GM20000 (cell line): ENCODE measurements at regions not wholly inside any gene's neighbourhood (a gene's known extent, or its start where the extent isn't known, plus 50 kb on each side); places are given as distances from the start of the nearest gene placed in this dataset.

Experiments
- DNase-seq: peaks from one replicate; pipeline ENCODE4 v3.0.0; 2012; ENCODE audit warnings: low spot score
- TF ChIP-seq, protein P1 (sequence below): IDR thresholded peaks from 2 replicates; pipeline ENCODE4 v1.5.1; 2012; ENCODE audit warnings: mild to moderate bottlenecking, control low read depth; ENCODE audit errors: extremely low read depth, missing control alignments

DNA sequence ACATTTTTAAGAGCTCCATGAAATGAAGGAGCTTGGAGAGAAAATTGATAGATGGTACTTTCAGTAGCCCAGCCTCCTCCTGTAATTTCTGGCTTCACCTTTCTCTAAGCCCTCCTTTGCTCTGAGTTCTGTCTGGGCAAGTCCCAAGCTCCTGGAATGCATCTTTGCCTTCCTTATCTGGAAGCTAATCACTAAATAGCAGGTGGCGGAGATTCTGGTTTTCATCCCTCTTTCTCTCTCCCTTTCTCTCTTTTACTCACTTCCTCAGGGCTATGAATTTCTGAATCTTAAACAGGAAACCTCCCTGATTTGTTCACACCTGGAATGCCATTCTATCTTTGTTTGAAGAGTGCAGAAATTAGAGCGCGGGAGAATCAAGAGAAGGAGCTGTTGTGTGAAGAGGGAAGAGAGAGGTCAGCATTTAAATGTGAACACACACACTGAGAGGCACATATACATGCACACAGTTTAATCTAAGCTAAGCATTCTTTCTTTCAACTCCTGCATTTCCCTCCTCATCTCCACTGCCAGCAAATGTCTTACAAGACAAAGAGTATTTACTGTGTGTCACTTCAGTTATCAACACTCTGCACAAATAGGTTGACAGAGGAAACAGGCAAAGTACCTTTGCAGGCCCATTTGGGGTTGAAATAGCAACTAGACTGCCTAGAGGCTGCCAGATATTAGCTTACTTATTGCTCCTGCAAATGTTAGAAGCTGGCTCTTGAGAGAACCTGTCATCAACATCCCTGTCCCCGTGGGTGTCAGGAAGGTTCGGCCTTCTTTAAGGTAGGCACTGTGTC, 199.4 kb upstream of the CAMK1G start:
- TF ChIP-seq, protein P1, sequence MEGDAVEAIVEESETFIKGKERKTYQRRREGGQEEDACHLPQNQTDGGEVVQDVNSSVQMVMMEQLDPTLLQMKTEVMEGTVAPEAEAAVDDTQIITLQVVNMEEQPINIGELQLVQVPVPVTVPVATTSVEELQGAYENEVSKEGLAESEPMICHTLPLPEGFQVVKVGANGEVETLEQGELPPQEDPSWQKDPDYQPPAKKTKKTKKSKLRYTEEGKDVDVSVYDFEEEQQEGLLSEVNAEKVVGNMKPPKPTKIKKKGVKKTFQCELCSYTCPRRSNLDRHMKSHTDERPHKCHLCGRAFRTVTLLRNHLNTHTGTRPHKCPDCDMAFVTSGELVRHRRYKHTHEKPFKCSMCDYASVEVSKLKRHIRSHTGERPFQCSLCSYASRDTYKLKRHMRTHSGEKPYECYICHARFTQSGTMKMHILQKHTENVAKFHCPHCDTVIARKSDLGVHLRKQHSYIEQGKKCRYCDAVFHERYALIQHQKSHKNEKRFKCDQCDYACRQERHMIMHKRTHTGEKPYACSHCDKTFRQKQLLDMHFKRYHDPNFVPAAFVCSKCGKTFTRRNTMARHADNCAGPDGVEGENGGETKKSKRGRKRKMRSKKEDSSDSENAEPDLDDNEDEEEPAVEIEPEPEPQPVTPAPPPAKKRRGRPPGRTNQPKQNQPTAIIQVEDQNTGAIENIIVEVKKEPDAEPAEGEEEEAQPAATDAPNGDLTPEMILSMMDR, result no peak

DNA sequence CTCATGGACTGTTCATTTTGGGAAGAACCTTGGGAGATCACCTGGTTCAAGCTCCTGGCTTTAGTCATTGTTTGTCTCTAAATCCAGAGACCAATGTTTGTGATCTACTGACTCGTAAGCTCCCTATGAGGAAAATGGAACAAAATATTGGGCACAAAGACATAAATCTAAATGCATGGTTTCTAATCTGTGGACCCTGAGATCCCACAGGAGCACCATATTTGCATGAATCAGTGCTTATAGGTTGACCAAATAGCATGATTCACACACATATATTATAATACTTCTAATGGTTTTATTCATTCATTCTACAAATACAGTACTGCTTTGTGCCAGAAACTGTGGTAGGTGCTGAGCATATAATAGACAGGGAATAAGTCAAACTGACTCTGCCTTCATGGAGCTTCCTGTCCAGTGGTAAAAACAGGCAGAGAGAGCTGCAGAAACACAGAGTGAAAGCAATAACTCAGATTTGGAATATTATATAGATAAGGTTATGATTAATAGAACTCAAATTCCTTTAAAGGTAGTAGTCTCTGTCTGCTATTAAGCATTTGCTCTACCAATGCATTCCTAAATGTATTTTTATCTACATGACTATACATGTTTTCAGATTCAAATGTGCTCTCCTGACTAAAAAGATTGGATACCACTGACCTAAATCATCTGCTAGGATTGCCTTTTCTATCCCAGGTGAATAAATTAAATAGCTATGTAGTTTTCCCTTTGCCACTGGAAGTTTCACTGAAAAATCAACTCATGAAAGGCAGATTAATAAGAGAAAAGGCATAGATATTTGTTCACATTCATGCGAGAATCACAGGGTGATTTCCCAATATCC, 198.6 kb upstream of the CAMK1G start:
- TF ChIP-seq, protein P1, result no peak
- no peak for DNase-seq

More for the DNA sequence above, 199.4 kb upstream of the CAMK1G start:
- DNase-seq, result no peak

DNA sequence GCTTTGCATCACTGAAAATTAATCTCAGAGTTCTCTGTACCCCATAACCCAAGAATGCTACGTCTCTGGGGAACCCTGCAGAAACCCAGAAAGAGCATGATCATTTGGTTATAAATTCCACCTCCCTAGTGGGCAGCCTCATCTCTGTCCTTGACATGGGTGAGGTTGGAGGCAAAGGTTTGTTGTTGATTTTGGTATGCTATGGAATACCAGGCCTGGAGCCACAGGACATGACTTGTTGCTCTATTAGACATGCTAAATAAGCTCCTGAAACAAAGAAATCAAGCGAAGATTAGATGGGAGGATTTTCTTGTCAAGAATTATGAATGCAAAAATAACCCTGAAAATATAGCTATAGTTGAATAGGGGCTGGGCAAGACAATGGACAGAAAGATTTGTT, 197.4 kb upstream of the CAMK1G start:
- no peak for DNase-seq
- TF ChIP-seq, protein P1, result no peak

DNA sequence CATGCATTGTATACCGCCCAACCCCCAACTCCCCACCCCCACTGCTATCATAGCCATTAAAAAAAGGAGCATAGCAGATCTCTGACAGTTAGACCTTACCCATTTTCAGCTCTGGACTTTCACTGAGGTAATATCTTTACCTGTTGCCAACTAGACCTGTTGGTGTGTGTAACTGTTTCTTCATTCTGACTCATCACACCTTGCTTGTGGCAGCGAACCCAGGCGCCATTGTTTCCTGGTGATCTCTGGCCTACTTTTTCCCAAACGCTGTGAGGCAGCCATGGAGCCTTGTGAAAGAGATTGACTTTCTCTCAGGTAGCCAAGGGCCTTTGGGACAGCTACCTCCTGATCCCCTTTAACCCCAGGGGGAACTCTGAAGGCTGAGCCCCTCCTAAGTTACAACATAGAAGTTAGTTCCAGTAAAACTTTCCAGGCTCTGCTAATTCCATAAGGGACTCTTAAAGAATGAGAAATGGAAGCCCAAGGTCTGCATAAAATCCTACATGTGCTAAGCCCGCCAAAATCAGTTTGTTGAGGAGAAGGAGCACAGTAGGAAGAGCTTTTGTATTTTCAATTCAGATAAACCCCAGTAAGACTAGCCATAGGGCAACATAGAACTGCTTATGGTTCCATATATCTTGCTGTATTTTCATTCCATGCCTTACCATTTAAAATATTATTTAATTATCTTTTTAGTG, 196.1 kb upstream of the CAMK1G start:
- DNase-seq, result no peak
- TF ChIP-seq, protein P1, result no peak

DNA sequence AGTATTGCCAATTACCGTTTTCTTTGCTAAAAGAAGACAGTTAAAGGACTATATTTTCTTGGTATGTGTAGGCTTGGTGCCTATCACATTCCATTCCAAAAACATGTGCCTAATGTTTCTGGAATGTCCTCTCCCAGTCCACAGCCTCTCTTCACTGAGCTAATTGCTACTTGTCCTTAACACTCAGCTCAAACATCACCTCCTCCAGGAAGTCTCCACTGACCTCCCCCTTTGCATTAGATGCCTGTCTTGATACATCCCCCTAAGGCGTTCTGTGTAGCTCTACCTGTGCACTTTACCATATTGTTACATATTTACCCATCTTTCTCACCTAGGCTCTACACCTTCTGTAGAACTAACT, 195.6 kb upstream of the CAMK1G start:
- DNase-seq, result no peak
- TF ChIP-seq, protein P1, result no peak

DNA sequence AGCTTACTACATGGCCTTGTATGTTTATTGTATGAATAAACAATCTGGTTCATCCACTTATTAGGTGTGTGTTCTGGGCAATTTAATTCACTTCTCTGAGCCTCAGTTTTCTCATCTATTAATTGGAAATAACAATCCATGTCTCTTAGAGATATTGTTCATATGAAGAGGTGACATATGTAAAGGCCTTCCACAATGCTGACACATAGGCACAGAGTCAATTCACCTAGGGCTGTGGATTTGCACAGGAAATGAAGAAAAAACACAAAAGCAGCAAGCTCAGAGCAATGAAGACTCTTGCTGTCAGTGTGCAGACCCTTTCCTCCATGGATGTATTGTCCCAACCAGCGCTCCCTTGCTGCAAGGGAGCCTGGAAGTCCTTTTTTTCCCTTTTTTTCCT, 195.2 kb upstream of the CAMK1G start:
- TF ChIP-seq, protein P1, result no peak
- DNase-seq, result no peak
